ENCODE measurements at regions not wholly inside any gene's neighbourhood (a gene's known extent, or its start where the extent isn't known, plus 50 kb on each side); places are given as distances from the start of the nearest gene placed in this dataset.

DNA sequence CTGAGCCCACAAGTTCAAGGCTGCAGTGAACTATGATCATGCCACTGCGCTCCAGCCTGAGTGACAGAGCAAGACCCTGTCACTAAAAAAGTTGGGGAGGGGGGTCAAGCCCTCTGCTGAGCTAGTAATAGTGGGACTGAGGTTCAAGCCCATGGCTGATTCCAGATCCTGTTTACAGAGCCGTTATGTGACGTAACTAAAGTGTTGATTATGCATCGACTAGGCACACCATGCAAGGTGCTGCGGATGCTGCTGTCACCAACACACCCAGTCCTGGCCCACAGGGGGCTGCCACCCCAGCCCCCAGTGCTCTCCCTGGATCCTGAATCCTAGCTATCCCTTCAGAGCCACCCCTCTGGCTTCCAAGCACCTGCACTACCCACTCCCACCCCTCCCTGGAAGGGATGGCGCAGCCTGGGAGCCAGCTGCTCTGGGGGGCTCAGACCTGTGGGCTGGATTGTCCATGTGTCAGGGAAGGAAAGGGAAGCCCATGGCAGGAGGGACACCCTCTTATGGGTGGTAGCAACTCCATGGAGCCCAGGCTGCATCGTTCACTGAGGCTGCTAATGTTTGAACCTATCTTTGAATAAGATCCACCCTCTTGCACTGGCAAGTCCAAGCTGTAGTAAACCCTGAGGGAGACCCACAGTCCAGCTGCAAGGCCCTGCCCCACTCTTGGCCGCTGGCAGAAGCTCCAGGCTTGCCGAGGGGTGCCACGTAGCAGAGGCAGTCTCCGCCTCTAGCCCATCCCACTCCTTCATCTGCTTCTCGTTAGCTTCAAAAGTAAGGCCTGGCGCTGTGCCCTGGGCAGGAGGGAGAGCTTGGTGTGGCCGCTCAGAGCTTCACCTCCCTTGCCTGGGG lies 95.0 kb downstream of the SNX5 start (continued):
- TF ChIP-seq, protein P1, sequence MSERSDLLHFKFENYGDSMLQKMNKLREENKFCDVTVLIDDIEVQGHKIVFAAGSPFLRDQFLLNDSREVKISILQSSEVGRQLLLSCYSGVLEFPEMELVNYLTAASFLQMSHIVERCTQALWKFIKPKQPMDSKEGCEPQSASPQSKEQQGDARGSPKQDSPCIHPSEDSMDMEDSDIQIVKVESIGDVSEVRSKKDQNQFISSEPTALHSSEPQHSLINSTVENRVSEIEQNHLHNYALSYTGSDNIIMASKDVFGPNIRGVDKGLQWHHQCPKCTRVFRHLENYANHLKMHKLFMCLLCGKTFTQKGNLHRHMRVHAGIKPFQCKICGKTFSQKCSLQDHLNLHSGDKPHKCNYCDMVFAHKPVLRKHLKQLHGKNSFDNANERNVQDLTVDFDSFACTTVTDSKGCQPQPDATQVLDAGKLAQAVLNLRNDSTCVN (CRISPR knock-in tag; IDR thresholded peaks at IDR 0.05; ENCODE audit: borderline replicate concordance) = peak; percentile 18
- TF ChIP-seq ZNF225 (CRISPR knock-in tag; IDR thresholded peaks at IDR 0.05) = peak; percentile 63; the same call in 1 of the 2 replicates

DNA sequence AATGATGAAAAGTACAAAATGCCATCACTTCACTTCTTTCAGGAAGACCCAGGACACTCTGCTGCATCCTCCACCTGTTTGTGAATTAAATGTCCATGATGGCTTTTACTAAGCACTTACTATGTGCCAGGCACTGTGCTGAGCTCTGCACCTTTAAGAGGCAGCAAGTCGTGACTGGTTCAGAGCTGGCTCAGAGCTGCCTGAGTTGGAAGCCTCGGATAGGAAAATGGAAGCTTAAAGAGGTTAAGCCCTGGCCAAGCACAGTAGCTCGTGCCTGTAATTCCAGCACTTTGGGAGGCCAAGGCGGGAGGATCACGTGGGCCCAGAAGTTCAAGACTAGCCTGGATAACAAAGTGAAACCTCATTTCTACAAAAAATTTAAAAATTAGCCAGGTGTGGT lies 95.6 kb downstream of the SNX5 start:
- in situ Hi-C loops (cut with HindIII; ENCODE audit: extremely low pct_ligation_motif_present, low pct_unique_long_range_greater_than_20kb) = no loop called here
- TF ChIP-seq ZNF264 (CRISPR knock-in tag; IDR thresholded peaks at IDR 0.05) (0 out of 2 replicates have a peak, but pooled peaks have one; percentile 3), CEBPB (IDR thresholded peaks at IDR 0.05; ENCODE audit: borderline replicate concordance, low read depth, low read length) (no peak), KDM3A (CRISPR knock-in tag; IDR thresholded peaks at IDR 0.05; ENCODE audit: low read depth) (0 out of 2 replicates have a peak, but pooled peaks have one; percentile 16), JUN (CRISPR knock-in tag; IDR thresholded peaks at IDR 0.05) (0 out of 2 replicates have a peak, but pooled peaks have one; percentile 37), RCOR2 (CRISPR knock-in tag; IDR thresholded peaks at IDR 0.05) (peak; percentile 14; the same call in 1 of the 2 replicates), ZNF572 (CRISPR knock-in tag; IDR thresholded peaks at IDR 0.05) (0 out of 2 replicates have a peak, but pooled peaks have one; percentile 26), ZNF350 (CRISPR knock-in tag; IDR thresholded peaks at IDR 0.05; ENCODE audit: borderline replicate concordance, low read depth) (0 out of 2 replicates have a peak, but pooled peaks have one; percentile 40), ZNF501 (CRISPR knock-in tag; IDR thresholded peaks at IDR 0.05) (0 out of 2 replicates have a peak, but pooled peaks have one; percentile 30), ZNF292 (CRISPR knock-in tag; IDR thresholded peaks at IDR 0.05; ENCODE audit: borderline replicate concordance, low read depth) (no peak), ZNF3 (CRISPR knock-in tag; IDR thresholded peaks at IDR 0.05) (no peak), ZNF615 (CRISPR knock-in tag; IDR thresholded peaks at IDR 0.05; ENCODE audit: borderline replicate concordance) (0 out of 2 replicates have a peak, but pooled peaks have one; percentile 17), ZNF703 (CRISPR knock-in tag; IDR thresholded peaks at IDR 0.05; ENCODE audit: borderline replicate concordance) (0 out of 2 replicates have a peak, but pooled peaks have one; percentile 42), ZNF446 (CRISPR knock-in tag; IDR thresholded peaks at IDR 0.05) (0 out of 2 replicates have a peak, but pooled peaks have one; percentile 49), PCBP2 (optimal IDR thresholded peaks at IDR 0.05; ENCODE audit: low read depth, low read length, poor library complexity, severe bottlenecking) (no peak), GFI1 (CRISPR knock-in tag; IDR thresholded peaks at IDR 0.05; ENCODE audit: borderline replicate concordance) (0 out of 2 replicates have a peak, but pooled peaks have one; percentile 6), ZNF781 (CRISPR knock-in tag; IDR thresholded peaks at IDR 0.05; ENCODE audit: borderline replicate concordance, not compliant biosample characterization) (no peak)
- TF ChIP-seq, protein P2, sequence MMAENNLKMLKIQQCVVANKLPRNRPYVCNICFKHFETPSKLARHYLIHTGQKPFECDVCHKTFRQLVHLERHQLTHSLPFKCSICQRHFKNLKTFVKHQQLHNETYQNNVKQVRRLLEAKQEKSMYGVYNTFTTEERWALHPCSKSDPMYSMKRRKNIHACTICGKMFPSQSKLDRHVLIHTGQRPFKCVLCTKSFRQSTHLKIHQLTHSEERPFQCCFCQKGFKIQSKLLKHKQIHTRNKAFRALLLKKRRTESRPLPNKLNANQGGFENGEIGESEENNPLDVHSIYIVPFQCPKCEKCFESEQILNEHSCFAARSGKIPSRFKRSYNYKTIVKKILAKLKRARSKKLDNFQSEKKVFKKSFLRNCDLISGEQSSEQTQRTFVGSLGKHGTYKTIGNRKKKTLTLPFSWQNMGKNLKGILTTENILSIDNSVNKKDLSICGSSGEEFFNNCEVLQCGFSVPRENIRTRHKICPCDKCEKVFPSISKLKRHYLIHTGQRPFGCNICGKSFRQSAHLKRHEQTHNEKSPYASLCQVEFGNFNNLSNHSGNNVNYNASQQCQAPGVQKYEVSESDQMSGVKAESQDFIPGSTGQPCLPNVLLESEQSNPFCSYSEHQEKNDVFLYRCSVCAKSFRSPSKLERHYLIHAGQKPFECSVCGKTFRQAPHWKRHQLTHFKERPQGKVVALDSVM (CRISPR knock-in tag; IDR thresholded peaks at IDR 0.05) = peak; percentile 88

More for the DNA sequence above, 95.6 kb downstream of the SNX5 start:
- FAIRE-seq (no peak), ATAC-seq (no peak), DNase-seq (ENCODE audit: low spot score) (no peak)
- no peak overlapping the region for H3K4me3 ChIP-seq (replicated peaks in 1 of 3; ENCODE audit: insufficient read depth in 1 of 3, low read depth in 2 of 3, low read length in 3 of 3)
- H3K9me3 ChIP-seq (ENCODE audit: low read length) = no peaks in the 10 kb centered on the region
- intact Hi-C loops (cut with micrococcal nuclease; ENCODE audit: unreplicated experiment) = no loop called here
- H3K27ac ChIP-seq (ENCODE audit: extremely low read length, insufficient read depth, low read length) = peak overlapping the region; percentile 78
- no peak overlapping the region for H3K9ac ChIP-seq (ENCODE audit: insufficient read depth, low read depth, low read length)
- ChIA-PET CTCF (ENCODE audit: low intra/inter-chr PET ratio, low total read pairs) (no interaction called here), POLR2A (interaction anchor here (1.1 to 14.0 kb wide), 13 partner anchors 13 to 303 kb away, joined by 3 to 763 read pairs (median 13); partner anchors contain the start of genes DSTN and RRBP1)
- H3K36me3 ChIP-seq (replicated peaks in 1 of 2; ENCODE audit: control insufficient read depth in 1 of 2, insufficient read depth in 2 of 2, low read length in 2 of 2) = no peaks in the 10 kb centered on the region
- no peaks in the 10 kb centered on the region for H4K20me1 ChIP-seq (ENCODE audit: insufficient read depth, low read length)
- H3K27me3 ChIP-seq (ENCODE audit: control insufficient read depth in 1 of 2, insufficient read depth in 2 of 2, low read length in 2 of 2) = no peaks in the 10 kb centered on the region
- no peak overlapping the region for H2AFZ ChIP-seq (ENCODE audit: low read length)
- peak overlapping the region; percentile 74; the same call in 1 of the 2 replicates for H3K4me2 ChIP-seq (ENCODE audit: low read depth, low read length)
- peaks cover 83% of the 10 kb centered on the region for H3K4me1 ChIP-seq (ENCODE audit: insufficient read depth, low read length)
- no TSS peak for BruUV-seq (replicated peaks)
- H3K79me2 ChIP-seq (ENCODE audit: insufficient read depth, low read length) = peaks cover under 1% of the 10 kb centered on the region
- 58% methylated on average over 5 of the region's 5 CpGs for WGBS (ENCODE audit: low lambda C conversion rate)

Measured in HepG2 (cell line).